GM12878 (cell line): ENCODE measurements at regions not wholly inside any gene's neighbourhood (a gene's known extent, or its start where the extent isn't known, plus 50 kb on each side); places are given as distances from the start of the nearest gene placed in this dataset.

Source experiments
- ATAC-seq: fragments of 200-7000 bp; cut with Tn5 transposase; 3 replicates; pipeline ENCODE4 v1.9.1; 2020; ENCODE audit warnings: mild to moderate bottlenecking, moderate library complexity
- BruUV-seq: library from RNA; stranded (reverse); fragments of 400-500 nt; replicated peaks from 2 replicates; lab custom pipeline; 2021; lab: Mats Ljungman, UMichigan
- CTCF ChIA-PET: fragments of 300-600 bp; sonication (Branson Sonifier 250); formaldehyde crosslinking; extraction: SDS; loops from one replicate; lab custom pipeline; 2021; ENCODE audit warnings: inconsistent platforms; lab: Yijun Ruan, JAX
- POLR2A ChIA-PET: fragments of 350-600 bp; formaldehyde crosslinking; extraction: SDS; loops from one replicate; lab custom pipeline; 2021; ENCODE audit warnings: inconsistent platforms; lab: Charles Lee
- RAD21 ChIA-PET: fragments of 300-600 bp; sonication (Branson Sonifier 250); formaldehyde crosslinking; loops from one replicate; lab custom pipeline; 2023; ENCODE audit warnings: antibody characterized with exemption; ENCODE audit not compliant: unreplicated experiment; lab: Charles Lee
- SMC1A ChIA-PET: fragments of 300-600 bp; sonication (Branson Sonifier 250); formaldehyde crosslinking; loops from one replicate; lab custom pipeline; 2023; ENCODE audit not compliant: unreplicated experiment, uncharacterized antibody; lab: Charles Lee
- DNase-seq: peaks from one replicate; pipeline ENCODE4 v3.0.0-alpha.2; 2011; ENCODE audit warnings: low read depth, low spot score
- FAIRE-seq: peaks from 3 replicates; lab custom pipeline; 2011; peaks lifted over from hg19 to GRCh38; lab: Jason Lieb, UNC
- H2AFZ ChIP-seq: 2 replicates; pipeline ENCODE4 v1.6.0; 2011; ENCODE audit warnings: low read depth, low read length, control low read depth; ENCODE audit not compliant: control insufficient read depth
- H3K27ac ChIP-seq: 2 replicates; pipeline ENCODE4 v1.5.1; 2011; ENCODE audit warnings: control low read depth; ENCODE audit not compliant: control insufficient read depth, insufficient read depth
- H3K27me3 ChIP-seq, 2 experiments: replicated peaks in 1 of 2; 2 replicates each; pipeline versions ENCODE4 v1.6.0 to v1.6.1; 2011; ENCODE audit warnings: low read length in 1 of 2; ENCODE audit not compliant: control insufficient read depth in 2 of 2, insufficient read depth in 2 of 2
- H3K36me3 ChIP-seq, 2 experiments: 2 replicates each; pipeline ENCODE4 v1.5.1; 2011; ENCODE audit warnings: low read length in 1 of 2; ENCODE audit not compliant: control insufficient read depth in 2 of 2, insufficient read depth in 2 of 2
- H3K4me1 ChIP-seq: 2 replicates; pipeline ENCODE4 v1.6.1; 2011; ENCODE audit warnings: mild to moderate bottlenecking, low read length, moderate library complexity, mixed read lengths; ENCODE audit not compliant: control insufficient read depth, insufficient read depth
- H3K4me2 ChIP-seq: 2 replicates; pipeline ENCODE4 v1.6.0; 2011; ENCODE audit warnings: control low read depth; ENCODE audit not compliant: control insufficient read depth, insufficient read depth
- H3K4me3 ChIP-seq: fragments of 200-600 bp; sonication (generic); 2 replicates; pipeline ENCODE4 v1.5.1; 2016
- H3K79me2 ChIP-seq: 2 replicates; pipeline ENCODE4 v1.6.0; 2011; ENCODE audit warnings: low read length; ENCODE audit not compliant: control insufficient read depth, insufficient read depth
- H3K9ac ChIP-seq: 2 replicates; pipeline ENCODE4 v1.8.0; 2011; ENCODE audit warnings: low read length, control low read depth, mixed read lengths; ENCODE audit not compliant: control insufficient read depth, insufficient read depth
- H3K9me3 ChIP-seq: replicated peaks from 3 replicates; pipeline ENCODE4 v1.5.1; 2011; ENCODE audit warnings: mild to moderate bottlenecking, low read length; ENCODE audit not compliant: control insufficient read depth, insufficient read depth
- H4K20me1 ChIP-seq: 2 replicates; pipeline ENCODE4 v1.6.0; 2011; ENCODE audit not compliant: control insufficient read depth, insufficient read depth
- CBFB ChIP-seq: IDR thresholded peaks from 2 replicates; pipeline ENCODE4 v1.6.1; 2016; ENCODE audit warnings: antibody characterized with exemption, low read depth
- EGR1 ChIP-seq, 2 experiments: IDR thresholded peaks; 1 replicate in 1 of 2; 2 replicates in 1 of 2; pipeline ENCODE4 v1.6.1; 2011 to 2012; ENCODE audit warnings: low read depth in 2 of 2, low read length in 2 of 2, borderline replicate concordance in 1 of 2, mild to moderate bottlenecking in 1 of 2, moderate library complexity in 1 of 2
- ETV6 ChIP-seq, 2 experiments: fragments of 450-650 bp in 1 of 2; IDR thresholded peaks in 1 of 2; conservative IDR thresholded peaks in 1 of 2; 2 replicates each; pipeline ENCODE4 v1.6.1; 2014; ENCODE audit warnings: antibody characterized with exemption in 1 of 2, borderline replicate concordance in 1 of 2, low read depth in 1 of 2, mild to moderate bottlenecking in 1 of 2, moderate library complexity in 1 of 2
- FOXM1 ChIP-seq: IDR thresholded peaks from 2 replicates; pipeline ENCODE4 v1.6.1; 2012; ENCODE audit warnings: low read depth, mild to moderate bottlenecking, inconsistent platforms, low read length, moderate library complexity
- KAT2A ChIP-seq: conservative IDR thresholded peaks from 2 replicates; pipeline ENCODE4 v1.6.1; 2011; ENCODE audit warnings: low read depth, low read length; ENCODE audit not compliant: control insufficient read depth
- KLF5 ChIP-seq: fragments of 450-650 bp; IDR thresholded peaks from 2 replicates; pipeline ENCODE4 v1.6.1; 2014; ENCODE audit warnings: mild to moderate bottlenecking; ENCODE audit not compliant: partially characterized antibody
- LARP7 ChIP-seq: fragments of 450-650 bp; IDR thresholded peaks from 2 replicates; pipeline ENCODE4 v1.6.1; 2017; ENCODE audit warnings: mild to moderate bottlenecking
- MTA3 ChIP-seq: IDR thresholded peaks from 2 replicates; pipeline ENCODE4 v1.6.1; 2012; ENCODE audit warnings: low read length, inconsistent platforms, borderline replicate concordance
- NFIC ChIP-seq: IDR thresholded peaks from 2 replicates; pipeline ENCODE4 v1.6.1; 2012; ENCODE audit warnings: low read depth, mild to moderate bottlenecking, inconsistent platforms, low read length, moderate library complexity
- POLR2AphosphoS5 ChIP-seq: IDR thresholded peaks from 2 replicates; pipeline ENCODE4 v1.6.1; 2011; ENCODE audit warnings: mild to moderate bottlenecking, low read length, inconsistent platforms
- RB1 ChIP-seq: fragments of 450-650 bp; formaldehyde crosslinking; IDR thresholded peaks from 2 replicates; pipeline ENCODE4 v1.6.1; 2017; ENCODE audit warnings: mild to moderate bottlenecking, borderline replicate concordance
- TARDBP ChIP-seq: IDR thresholded peaks from 2 replicates; pipeline ENCODE4 v1.6.1; 2016; ENCODE audit warnings: borderline replicate concordance
- ZZZ3 ChIP-seq: IDR thresholded peaks from 2 replicates; pipeline ENCODE4 v1.6.1; 2011; ENCODE audit warnings: low read depth; ENCODE audit not compliant: control insufficient read depth, insufficient read length
- WGBS: methylation state at CpG from one replicate; pipeline ENCODE4 v1.1.6; 2016; ENCODE audit warnings: low lambda C conversion rate; ENCODE audit not compliant: insufficient replicate concordance, insufficient coverage; ENCODE audit errors: missing lambda C conversion rate; 5-methylcytosine and 5-hydroxymethylcytosine counted together
- in situ Hi-C: fragments of 300-500 bp; cut with MboI; formaldehyde crosslinking; loops from 9 replicates; pipeline ENCODE4 v1.14.3; 2018; ENCODE audit warnings: mixed read lengths
- intact Hi-C: fragments of 100-400 bp; cut with micrococcal nuclease; formaldehyde crosslinking; loops from one replicate; pipeline ENCODE4 v1.14.2; 2022; ENCODE audit not compliant: unreplicated experiment
- TF ChIP-seq, protein P1 (sequence below): fragments of 450-650 bp; IDR thresholded peaks from 2 replicates; pipeline ENCODE4 v1.6.1; 2016; ENCODE audit warnings: mild to moderate bottlenecking
- TF ChIP-seq, protein P2 (sequence below): IDR thresholded peaks from 2 replicates; pipeline ENCODE4 v1.6.1; 2012; ENCODE audit warnings: mild to moderate bottlenecking, low read depth, low read length
- TF ChIP-seq, protein P3 (sequence below): IDR thresholded peaks from 2 replicates; pipeline ENCODE4 v1.6.1; 2012; ENCODE audit warnings: improper control_type of control experiment, low read depth, low read length; ENCODE audit not compliant: insufficient replicate concordance

DNA sequence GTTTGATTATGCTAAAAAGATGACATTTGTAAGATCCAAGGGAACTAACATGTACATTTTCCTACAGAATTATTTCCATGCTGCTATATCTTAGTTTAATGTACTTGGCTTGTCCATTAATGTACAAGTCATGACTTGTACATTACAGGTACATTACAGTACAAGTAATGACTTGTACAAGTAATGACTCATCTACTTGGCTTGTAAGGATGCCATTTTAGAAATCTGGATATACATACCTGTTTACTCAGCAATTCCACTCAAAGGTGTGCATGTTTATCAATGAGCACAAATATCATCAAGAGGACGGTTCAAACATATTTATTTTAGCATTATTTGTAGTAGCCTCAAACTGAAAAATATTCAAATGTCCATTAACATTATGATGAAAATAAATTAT lies 87.0 kb upstream of the TRPC4 start:
- no peaks in the 10 kb centered on the region for H3K27me3 ChIP-seq
- DNase-seq, result no peak
- BruUV-seq, result no TSS peak
- WGBS, result 4% methylated on average over 1 of the region's 1 CpG
- ChIA-PET SMC1A (no interaction called here), RAD21 (no interaction called here), POLR2A (no interaction called here), CTCF (no interaction called here)
- no peak overlapping the region for H3K9ac ChIP-seq
- intact Hi-C loops (no loop called here), in situ Hi-C loops (no loop called here)
- no peak for FAIRE-seq
- no peak overlapping the region for H3K4me3 ChIP-seq
- H3K36me3 ChIP-seq, result no peaks in the 10 kb centered on the region
- no peaks in the 10 kb centered on the region for H3K79me2 ChIP-seq
- H3K9me3 ChIP-seq, result no peaks in the 10 kb centered on the region
- ATAC-seq, result no peak
- H2AFZ ChIP-seq, result no peak overlapping the region
- no peak overlapping the region for H3K4me2 ChIP-seq
- no peaks in the 10 kb centered on the region for H4K20me1 ChIP-seq
- no peak overlapping the region for H3K27ac ChIP-seq
- H3K4me1 ChIP-seq, result no peaks in the 10 kb centered on the region
- TF ChIP-seq KAT2A, result no peak
- TF ChIP-seq EGR1 (IDR thresholded peaks at IDR 0.05; ENCODE audit: borderline replicate concordance in 1 of 2, low read depth in 2 of 2, low read length in 2 of 2), result no peak
- no peak for TF ChIP-seq ETV6 (conservative IDR thresholded peaks at IDR 0.05 in 1 of 2, IDR thresholded peaks at IDR 0.05 in 1 of 2; ENCODE audit: borderline replicate concordance in 1 of 2, low read depth in 1 of 2)
- TF ChIP-seq TARDBP, result no peak
- no peak for TF ChIP-seq NFIC
- no peak for TF ChIP-seq ZZZ3
- TF ChIP-seq FOXM1, result no peak
- no peak for TF ChIP-seq KLF5
- TF ChIP-seq CBFB, result no peak
- TF ChIP-seq, protein P1, sequence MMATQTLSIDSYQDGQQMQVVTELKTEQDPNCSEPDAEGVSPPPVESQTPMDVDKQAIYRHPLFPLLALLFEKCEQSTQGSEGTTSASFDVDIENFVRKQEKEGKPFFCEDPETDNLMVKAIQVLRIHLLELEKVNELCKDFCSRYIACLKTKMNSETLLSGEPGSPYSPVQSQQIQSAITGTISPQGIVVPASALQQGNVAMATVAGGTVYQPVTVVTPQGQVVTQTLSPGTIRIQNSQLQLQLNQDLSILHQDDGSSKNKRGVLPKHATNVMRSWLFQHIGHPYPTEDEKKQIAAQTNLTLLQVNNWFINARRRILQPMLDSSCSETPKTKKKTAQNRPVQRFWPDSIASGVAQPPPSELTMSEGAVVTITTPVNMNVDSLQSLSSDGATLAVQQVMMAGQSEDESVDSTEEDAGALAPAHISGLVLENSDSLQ, result no peak
- TF ChIP-seq, protein P2, sequence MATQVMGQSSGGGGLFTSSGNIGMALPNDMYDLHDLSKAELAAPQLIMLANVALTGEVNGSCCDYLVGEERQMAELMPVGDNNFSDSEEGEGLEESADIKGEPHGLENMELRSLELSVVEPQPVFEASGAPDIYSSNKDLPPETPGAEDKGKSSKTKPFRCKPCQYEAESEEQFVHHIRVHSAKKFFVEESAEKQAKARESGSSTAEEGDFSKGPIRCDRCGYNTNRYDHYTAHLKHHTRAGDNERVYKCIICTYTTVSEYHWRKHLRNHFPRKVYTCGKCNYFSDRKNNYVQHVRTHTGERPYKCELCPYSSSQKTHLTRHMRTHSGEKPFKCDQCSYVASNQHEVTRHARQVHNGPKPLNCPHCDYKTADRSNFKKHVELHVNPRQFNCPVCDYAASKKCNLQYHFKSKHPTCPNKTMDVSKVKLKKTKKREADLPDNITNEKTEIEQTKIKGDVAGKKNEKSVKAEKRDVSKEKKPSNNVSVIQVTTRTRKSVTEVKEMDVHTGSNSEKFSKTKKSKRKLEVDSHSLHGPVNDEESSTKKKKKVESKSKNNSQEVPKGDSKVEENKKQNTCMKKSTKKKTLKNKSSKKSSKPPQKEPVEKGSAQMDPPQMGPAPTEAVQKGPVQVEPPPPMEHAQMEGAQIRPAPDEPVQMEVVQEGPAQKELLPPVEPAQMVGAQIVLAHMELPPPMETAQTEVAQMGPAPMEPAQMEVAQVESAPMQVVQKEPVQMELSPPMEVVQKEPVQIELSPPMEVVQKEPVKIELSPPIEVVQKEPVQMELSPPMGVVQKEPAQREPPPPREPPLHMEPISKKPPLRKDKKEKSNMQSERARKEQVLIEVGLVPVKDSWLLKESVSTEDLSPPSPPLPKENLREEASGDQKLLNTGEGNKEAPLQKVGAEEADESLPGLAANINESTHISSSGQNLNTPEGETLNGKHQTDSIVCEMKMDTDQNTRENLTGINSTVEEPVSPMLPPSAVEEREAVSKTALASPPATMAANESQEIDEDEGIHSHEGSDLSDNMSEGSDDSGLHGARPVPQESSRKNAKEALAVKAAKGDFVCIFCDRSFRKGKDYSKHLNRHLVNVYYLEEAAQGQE, result no peak
- no peak for TF ChIP-seq POLR2AphosphoS5
- TF ChIP-seq RB1, result no peak
- no peak for TF ChIP-seq MTA3
- TF ChIP-seq LARP7, result no peak
- TF ChIP-seq, protein P3, sequence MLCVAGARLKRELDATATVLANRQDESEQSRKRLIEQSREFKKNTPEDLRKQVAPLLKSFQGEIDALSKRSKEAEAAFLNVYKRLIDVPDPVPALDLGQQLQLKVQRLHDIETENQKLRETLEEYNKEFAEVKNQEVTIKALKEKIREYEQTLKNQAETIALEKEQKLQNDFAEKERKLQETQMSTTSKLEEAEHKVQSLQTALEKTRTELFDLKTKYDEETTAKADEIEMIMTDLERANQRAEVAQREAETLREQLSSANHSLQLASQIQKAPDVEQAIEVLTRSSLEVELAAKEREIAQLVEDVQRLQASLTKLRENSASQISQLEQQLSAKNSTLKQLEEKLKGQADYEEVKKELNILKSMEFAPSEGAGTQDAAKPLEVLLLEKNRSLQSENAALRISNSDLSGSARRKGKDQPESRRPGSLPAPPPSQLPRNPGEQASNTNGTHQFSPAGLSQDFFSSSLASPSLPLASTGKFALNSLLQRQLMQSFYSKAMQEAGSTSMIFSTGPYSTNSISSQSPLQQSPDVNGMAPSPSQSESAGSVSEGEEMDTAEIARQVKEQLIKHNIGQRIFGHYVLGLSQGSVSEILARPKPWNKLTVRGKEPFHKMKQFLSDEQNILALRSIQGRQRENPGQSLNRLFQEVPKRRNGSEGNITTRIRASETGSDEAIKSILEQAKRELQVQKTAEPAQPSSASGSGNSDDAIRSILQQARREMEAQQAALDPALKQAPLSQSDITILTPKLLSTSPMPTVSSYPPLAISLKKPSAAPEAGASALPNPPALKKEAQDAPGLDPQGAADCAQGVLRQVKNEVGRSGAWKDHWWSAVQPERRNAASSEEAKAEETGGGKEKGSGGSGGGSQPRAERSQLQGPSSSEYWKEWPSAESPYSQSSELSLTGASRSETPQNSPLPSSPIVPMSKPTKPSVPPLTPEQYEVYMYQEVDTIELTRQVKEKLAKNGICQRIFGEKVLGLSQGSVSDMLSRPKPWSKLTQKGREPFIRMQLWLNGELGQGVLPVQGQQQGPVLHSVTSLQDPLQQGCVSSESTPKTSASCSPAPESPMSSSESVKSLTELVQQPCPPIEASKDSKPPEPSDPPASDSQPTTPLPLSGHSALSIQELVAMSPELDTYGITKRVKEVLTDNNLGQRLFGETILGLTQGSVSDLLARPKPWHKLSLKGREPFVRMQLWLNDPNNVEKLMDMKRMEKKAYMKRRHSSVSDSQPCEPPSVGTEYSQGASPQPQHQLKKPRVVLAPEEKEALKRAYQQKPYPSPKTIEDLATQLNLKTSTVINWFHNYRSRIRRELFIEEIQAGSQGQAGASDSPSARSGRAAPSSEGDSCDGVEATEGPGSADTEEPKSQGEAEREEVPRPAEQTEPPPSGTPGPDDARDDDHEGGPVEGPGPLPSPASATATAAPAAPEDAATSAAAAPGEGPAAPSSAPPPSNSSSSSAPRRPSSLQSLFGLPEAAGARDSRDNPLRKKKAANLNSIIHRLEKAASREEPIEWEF, result no peak
